SU-DHL-6 (cell line): ENCODE measurements at regions not wholly inside any gene's neighbourhood (a gene's known extent, or its start where the extent isn't known, plus 50 kb on each side); places are given as distances from the start of the nearest gene placed in this dataset.

ENCODE experiments used
- H2AFZ ChIP-seq: fragments of 200-600 bp; sonication (generic); 2 replicates; pipeline ENCODE4 v1.6.1; 2014; ENCODE audit warnings: low read depth, mild to moderate bottlenecking, moderate library complexity, mixed read lengths, antibody characterized with exemption, low read length; ENCODE audit not compliant: severe bottlenecking
- H3F3A ChIP-seq: fragments of 200-600 bp; shearing (Covaris generic); 2 replicates; pipeline ENCODE4 v1.6.0; 2016; ENCODE audit warnings: antibody characterized with exemption, mild to moderate bottlenecking; ENCODE audit not compliant: insufficient read depth
- H3K27ac ChIP-seq: fragments of 200-600 bp; sonication (generic); 2 replicates; pipeline ENCODE4 v1.5.1; 2016; ENCODE audit warnings: low read depth, mild to moderate bottlenecking, low read length, moderate library complexity, mixed read lengths
- H3K27me3 ChIP-seq: fragments of 200-600 bp; sonication (generic), shearing (Covaris generic); 2 replicates; pipeline ENCODE4 v1.6.0; 2014; ENCODE audit warnings: mild to moderate bottlenecking, low read length
- H3K36me3 ChIP-seq: fragments of 200-600 bp; sonication (generic); 2 replicates; pipeline ENCODE4 v1.6.1; 2014; ENCODE audit warnings: mild to moderate bottlenecking, low read length, mixed read lengths
- H3K4me2 ChIP-seq: fragments of 300-600, 200-600 bp; shearing (Covaris generic), sonication (generic); 2 replicates; pipeline ENCODE4 v1.6.0; 2014; ENCODE audit warnings: low read length, low read depth, mild to moderate bottlenecking; ENCODE audit not compliant: poor library complexity, severe bottlenecking
- H3K4me3 ChIP-seq: fragments of 200-600 bp; sonication (generic); 2 replicates; pipeline ENCODE4 v1.5.1; 2014; ENCODE audit warnings: antibody characterized with exemption, low read length, mild to moderate bottlenecking, mixed read lengths; ENCODE audit not compliant: insufficient read depth, poor library complexity, severe bottlenecking
- H3K79me2 ChIP-seq: fragments of 200-600 bp; sonication (generic); 2 replicates; pipeline ENCODE4 v1.6.1; 2014; ENCODE audit warnings: mild to moderate bottlenecking, low read length, moderate library complexity; ENCODE audit not compliant: insufficient read depth
- H3K9ac ChIP-seq: fragments of 200-600 bp; sonication (generic); 2 replicates; pipeline ENCODE4 v1.7.0; 2014; ENCODE audit warnings: mild to moderate bottlenecking, low read length
- H3K9me2 ChIP-seq: fragments of 200-600 bp; sonication (generic); replicated peaks from 2 replicates; pipeline ENCODE4 v1.6.1; 2014; ENCODE audit warnings: low read length; ENCODE audit not compliant: insufficient read depth
- H3K9me3 ChIP-seq: fragments of 200-600 bp; sonication (generic); 2 replicates; pipeline ENCODE4 v1.6.1; 2014; ENCODE audit warnings: low read length, mixed read lengths; ENCODE audit not compliant: insufficient read depth
- H4K20me1 ChIP-seq: fragments of 200-600 bp; sonication (generic); 2 replicates; pipeline ENCODE4 v1.6.1; 2014; ENCODE audit warnings: low read depth, mild to moderate bottlenecking, antibody characterized with exemption, low read length, moderate library complexity, mixed read lengths
- CTCF ChIP-seq: fragments of 200-600 bp; sonication (generic); IDR thresholded peaks from one replicate; pipeline ENCODE4 v1.5.1; 2017; ENCODE audit warnings: antibody characterized with exemption, mild to moderate bottlenecking, low read length, moderate library complexity; ENCODE audit not compliant: insufficient read depth, poor library complexity, severe bottlenecking
- EZH2phosphoT487 ChIP-seq: fragments of 200-600 bp; sonication (generic), shearing (Covaris generic); conservative IDR thresholded peaks from 2 replicates; pipeline ENCODE4 v1.6.1; 2018; ENCODE audit warnings: mild to moderate bottlenecking, antibody characterized with exemption, low read length, moderate library complexity, mixed read lengths

- H3K79me2 ChIP-seq = no peaks in the 10 kb centered on the region
- no peak overlapping the region for H2AFZ ChIP-seq
- no peaks in the 10 kb centered on the region for H3K9me3 ChIP-seq
- TF ChIP-seq CTCF (no peak), EZH2phosphoT487 (no peak)
- no peaks in the 10 kb centered on the region for H3K36me3 ChIP-seq
- no peaks in the 10 kb centered on the region for H3K27me3 ChIP-seq
- no peaks in the 10 kb centered on the region for H3F3A ChIP-seq
- no peak overlapping the region for H3K27ac ChIP-seq
- no peak overlapping the region for H3K4me2 ChIP-seq
- no peaks in the 10 kb centered on the region for H3K9me2 ChIP-seq
- H3K9ac ChIP-seq = no peak overlapping the region
- H4K20me1 ChIP-seq = no peaks in the 10 kb centered on the region
- H3K4me3 ChIP-seq = no peak overlapping the region
Measured at GRCh38 chr10:43960477-43960876, 311.8 kb upstream of the ZNF32 start.

- no peaks in the 10 kb centered on the region for H3F3A ChIP-seq
- no peak for TF ChIP-seq EZH2phosphoT487
- TF ChIP-seq CTCF = no peak
- H3K9me2 ChIP-seq = no peaks in the 10 kb centered on the region
- no peak overlapping the region for H3K9ac ChIP-seq
- no peaks in the 10 kb centered on the region for H3K9me3 ChIP-seq
- H3K4me3 ChIP-seq = no peak overlapping the region
- no peak overlapping the region for H2AFZ ChIP-seq
- H3K79me2 ChIP-seq = no peaks in the 10 kb centered on the region
- no peaks in the 10 kb centered on the region for H3K27me3 ChIP-seq
- H3K4me2 ChIP-seq = no peak overlapping the region
- no peaks in the 10 kb centered on the region for H3K36me3 ChIP-seq
- no peaks in the 10 kb centered on the region for H4K20me1 ChIP-seq
- no peak overlapping the region for H3K27ac ChIP-seq
Measured at GRCh38 chr10:43960135-43960415, 311.4 kb upstream of the ZNF32 start.

- Histone ChIP-seq H3F3A (no peaks in the 10 kb centered on the region), H3K27me3 (no peaks in the 10 kb centered on the region), H4K20me1 (no peaks in the 10 kb centered on the region), H2AFZ (no peak overlapping the region), H3K79me2 (no peaks in the 10 kb centered on the region), H3K9me2 (no peaks in the 10 kb centered on the region), H3K9ac (no peak overlapping the region), H3K27ac (no peak overlapping the region), H3K4me3 (no peak overlapping the region), H3K4me2 (no peak overlapping the region), H3K36me3 (no peaks in the 10 kb centered on the region), H3K9me3 (no peaks in the 10 kb centered on the region)
- TF ChIP-seq EZH2phosphoT487 (no peak), CTCF (no peak)
Measured at GRCh38 chr10:43959364-43960134, 310.9 kb upstream of the ZNF32 start.

GRCh38 chr10:43958964-43959363 lies 310.3 kb upstream of the ZNF32 start:
- H3K36me3 ChIP-seq = no peaks in the 10 kb centered on the region
- no peaks in the 10 kb centered on the region for H3F3A ChIP-seq
- H3K9ac ChIP-seq = no peak overlapping the region
- no peaks in the 10 kb centered on the region for H3K79me2 ChIP-seq
- no peaks in the 10 kb centered on the region for H4K20me1 ChIP-seq
- H2AFZ ChIP-seq = no peak overlapping the region
- H3K27me3 ChIP-seq = no peaks in the 10 kb centered on the region
- no peak overlapping the region for H3K4me2 ChIP-seq
- TF ChIP-seq CTCF = no peak
- no peak for TF ChIP-seq EZH2phosphoT487
- H3K9me2 ChIP-seq = no peaks in the 10 kb centered on the region
- no peak overlapping the region for H3K4me3 ChIP-seq
- no peak overlapping the region for H3K27ac ChIP-seq
- H3K9me3 ChIP-seq = no peaks in the 10 kb centered on the region
